A673 (cell line): ENCODE measurements at regions not wholly inside any gene's neighbourhood (a gene's known extent, or its start where the extent isn't known, plus 50 kb on each side); places are given as distances from the start of the nearest gene placed in this dataset.

Experiments used
- BruUV-seq: library from RNA; stranded (reverse); fragments of 400-500 nt; replicated peaks from 2 replicates; lab custom pipeline; 2021; lab: Mats Ljungman, UMichigan
- CTCF ChIA-PET: fragments of 300-600 bp; sonication (Branson Sonifier 250); formaldehyde crosslinking; loops from one replicate; lab custom pipeline; 2022; ENCODE audit warnings: antibody characterized with exemption; lab: Charles Lee
- POLR2A ChIA-PET: fragments of 300-600 bp; sonication (Branson Sonifier 250); formaldehyde crosslinking; loops from one replicate; lab custom pipeline; 2022; ENCODE audit warnings: antibody characterized with exemption; ENCODE audit not compliant: low non-redundant PET; lab: Charles Lee
- DNase-seq: peaks from one replicate; pipeline ENCODE4 v3.0.0-alpha.2; 2015; ENCODE audit warnings: low spot score
- H3K27ac ChIP-seq: fragments of 200-600 bp; sonication (generic); 2 replicates; pipeline ENCODE4 v1.5.1; 2016; ENCODE audit warnings: mixed run types, low read depth, mild to moderate bottlenecking, mixed read lengths, antibody characterized with exemption, low read length; ENCODE audit not compliant: poor library complexity, severe bottlenecking
- H3K27me3 ChIP-seq: fragments of 200-600 bp; sonication (generic); replicated peaks from 2 replicates; pipeline ENCODE4 v1.6.1; 2017; ENCODE audit warnings: mixed run types, low read depth, mild to moderate bottlenecking, mixed read lengths, antibody characterized with exemption, low read length; ENCODE audit not compliant: insufficient read depth, poor library complexity
- H3K36me3 ChIP-seq: fragments of 200-600 bp; sonication (generic); 2 replicates; pipeline ENCODE4 v1.6.1; 2016; ENCODE audit warnings: mixed run types, mild to moderate bottlenecking, mixed read lengths, antibody characterized with exemption, low read length; ENCODE audit not compliant: insufficient read depth, poor library complexity, severe bottlenecking
- H3K4me1 ChIP-seq: fragments of 200-600 bp; sonication (generic); 2 replicates; pipeline ENCODE4 v1.6.1; 2017; ENCODE audit warnings: mixed run types, mild to moderate bottlenecking, mixed read lengths, antibody characterized with exemption, low read length; ENCODE audit not compliant: insufficient read depth, poor library complexity, severe bottlenecking
- H3K4me3 ChIP-seq: fragments of 200-600 bp; sonication (generic); 2 replicates; pipeline ENCODE4 v1.5.1; 2016; ENCODE audit warnings: low read depth, mixed run types, mild to moderate bottlenecking, mixed read lengths, low read length; ENCODE audit not compliant: poor library complexity, severe bottlenecking
- H3K9me3 ChIP-seq: fragments of 200-600 bp; sonication (generic); 2 replicates; pipeline ENCODE4 v1.6.1; 2016; ENCODE audit warnings: mixed run types, low read depth, mild to moderate bottlenecking, mixed read lengths, antibody characterized with exemption, low read length; ENCODE audit not compliant: poor library complexity, severe bottlenecking
- CTCF ChIP-seq: fragments of 300-800, 200-600 bp; sonication (generic); conservative IDR thresholded peaks from 2 replicates; pipeline ENCODE4 v1.5.1; 2017; ENCODE audit warnings: low read depth, mild to moderate bottlenecking, antibody characterized with exemption, low read length, moderate library complexity, mixed read lengths
- EZH2 ChIP-seq: fragments of 200-600 bp; sonication (generic); IDR thresholded peaks from 2 replicates; pipeline ENCODE4 v1.6.1; 2017; ENCODE audit warnings: borderline replicate concordance, low read depth, mild to moderate bottlenecking, mixed read lengths, antibody characterized with exemption, low read length; ENCODE audit not compliant: poor library complexity, severe bottlenecking
- intact Hi-C: fragments of 100-400 bp; cut with micrococcal nuclease; formaldehyde crosslinking; loops from one replicate; pipeline ENCODE4 v1.10.0; 2022; ENCODE audit not compliant: unreplicated experiment

GRCh38 chr2:58572731-58573130 lies 331.6 kb upstream of the FANCL start:
- DNase-seq = no peak
- intact Hi-C loops = no loop called here
- CTCF ChIA-PET = no interaction called here

GRCh38 chr2:58571181-58571852 lies 330.2 kb upstream of the FANCL start:
- no peaks in the 10 kb centered on the region for H3K36me3 ChIP-seq
- peaks cover 7% of the 10 kb centered on the region for H3K4me1 ChIP-seq
- H3K27me3 ChIP-seq = no peaks in the 10 kb centered on the region
- DNase-seq = peak; percentile 78
- no peak overlapping the region for H3K4me3 ChIP-seq
- H3K27ac ChIP-seq = no peak overlapping the region
- ChIA-PET POLR2A (no interaction called here), CTCF (interaction anchor here (0.6 to 1.0 kb wide), 7 partner anchors 12 to 626 kb away, joined by 3 to 9 read pairs (median 4); no protein-coding TSS in a partner anchor)
- intact Hi-C loops = loop anchor here (2.0 kb wide), 1 partner anchor 109 kb away; no protein-coding TSS in a partner anchor
- TF ChIP-seq EZH2 = no peak
- peak; percentile 76 for TF ChIP-seq CTCF
- no peaks in the 10 kb centered on the region for H3K9me3 ChIP-seq
- BruUV-seq = no TSS peak

More at GRCh38 chr2:58572731-58573130, 331.6 kb upstream of the FANCL start:
- no peaks in the 10 kb centered on the region for H3K36me3 ChIP-seq
- H3K4me3 ChIP-seq = no peak overlapping the region
- peaks cover 7% of the 10 kb centered on the region for H3K4me1 ChIP-seq
- POLR2A ChIA-PET = no interaction called here
- no peaks in the 10 kb centered on the region for H3K27me3 ChIP-seq
- H3K9me3 ChIP-seq = no peaks in the 10 kb centered on the region
- no peak overlapping the region for H3K27ac ChIP-seq
- BruUV-seq = no TSS peak
- TF ChIP-seq EZH2 = no peak
- TF ChIP-seq CTCF = no peak

GRCh38 chr2:58569475-58570185 lies 328.5 kb upstream of the FANCL start:
- H3K4me3 ChIP-seq = no peak overlapping the region
- DNase-seq = peak; percentile 27
- H3K4me1 ChIP-seq = peaks cover 7% of the 10 kb centered on the region
- no peaks in the 10 kb centered on the region for H3K9me3 ChIP-seq
- no peak overlapping the region for H3K27ac ChIP-seq
- H3K27me3 ChIP-seq = no peaks in the 10 kb centered on the region
- ChIA-PET POLR2A (no interaction called here), CTCF (no interaction called here)
- BruUV-seq = no TSS peak
- TF ChIP-seq CTCF = no peak
- TF ChIP-seq EZH2 = no peak
- H3K36me3 ChIP-seq = no peaks in the 10 kb centered on the region
- intact Hi-C loops = loop anchor here (2.0 to 10.0 kb wide), 4 partner anchors 111 to 613 kb away; partner anchors contain the start of gene VRK2
